ENCODE measurements at regions not wholly inside any gene's neighbourhood (a gene's known extent, or its start where the extent isn't known, plus 50 kb on each side); places are given as distances from the start of the nearest gene placed in this dataset.

GRCh38 chr2:71744781-71745180 lies 291.4 kb downstream of the DYSF start:
- DNase-seq (ENCODE audit: low spot score) = no peak
- no peak for TF ChIP-seq CTCF (IDR thresholded peaks at IDR 0.05)
- peaks cover 17% of the 10 kb centered on the region for H3K9me3 Mint-ChIP-seq (ENCODE audit: low read depth)
- H3K4me1 Mint-ChIP-seq (ENCODE audit: low read depth) = peaks cover 53% of the 10 kb centered on the region
- no peaks in the 10 kb centered on the region for H3K27me3 Mint-ChIP-seq (ENCODE audit: low read depth)
- H3K27ac Mint-ChIP-seq (ENCODE audit: unreplicated experiment) = no peak overlapping the region
- peaks cover 6% of the 10 kb centered on the region for H3K36me3 Mint-ChIP-seq (ENCODE audit: low read depth)
- H3K4me3 Mint-ChIP-seq (ENCODE audit: unreplicated experiment) = no peak overlapping the region

GRCh38 chr2:71743995-71744675 lies 290.8 kb downstream of the DYSF start:
- Mint-ChIP-seq H3K36me3 (ENCODE audit: low read depth) (peaks cover 6% of the 10 kb centered on the region), H3K27me3 (ENCODE audit: low read depth) (no peaks in the 10 kb centered on the region), H3K27ac (ENCODE audit: unreplicated experiment) (peak overlapping the region; percentile 23), H3K4me1 (ENCODE audit: low read depth) (peaks cover 47% of the 10 kb centered on the region), H3K9me3 (ENCODE audit: low read depth) (peaks cover 17% of the 10 kb centered on the region), H3K4me3 (ENCODE audit: unreplicated experiment) (no peak overlapping the region)
- TF ChIP-seq CTCF (IDR thresholded peaks at IDR 0.05) = no peak
- DNase-seq (ENCODE audit: low spot score) = no peak

- TF ChIP-seq CTCF (IDR thresholded peaks at IDR 0.05) = no peak
- H3K27me3 Mint-ChIP-seq (ENCODE audit: low read depth) = no peaks in the 10 kb centered on the region
Observed at GRCh38 chr2:71742953-71743601, 289.7 kb downstream of the DYSF start.

GRCh38 chr2:71736986-71737385 lies 283.6 kb downstream of the DYSF start:
- Mint-ChIP-seq H3K27me3 (ENCODE audit: low read depth) (no peaks in the 10 kb centered on the region), H3K27ac (ENCODE audit: unreplicated experiment) (no peak overlapping the region), H3K36me3 (ENCODE audit: low read depth) (peaks cover 6% of the 10 kb centered on the region), H3K4me3 (ENCODE audit: unreplicated experiment) (no peak overlapping the region), H3K4me1 (ENCODE audit: low read depth) (peaks cover under 1% of the 10 kb centered on the region), H3K9me3 (ENCODE audit: low read depth) (peaks cover 12% of the 10 kb centered on the region)
- DNase-seq (ENCODE audit: low spot score) = no peak
- no peak for TF ChIP-seq CTCF (IDR thresholded peaks at IDR 0.05)

More at GRCh38 chr2:71742953-71743601, 289.7 kb downstream of the DYSF start:
- peaks cover 17% of the 10 kb centered on the region for H3K9me3 Mint-ChIP-seq (ENCODE audit: low read depth)
- no peak overlapping the region for H3K4me3 Mint-ChIP-seq (ENCODE audit: unreplicated experiment)
- peaks cover 6% of the 10 kb centered on the region for H3K36me3 Mint-ChIP-seq (ENCODE audit: low read depth)
- peaks cover 36% of the 10 kb centered on the region for H3K4me1 Mint-ChIP-seq (ENCODE audit: low read depth)
- peak overlapping the region; percentile 82 for H3K27ac Mint-ChIP-seq (ENCODE audit: unreplicated experiment)
- no peak for DNase-seq (ENCODE audit: low spot score)

- no peak overlapping the region for H3K4me3 Mint-ChIP-seq (ENCODE audit: unreplicated experiment)
- H3K27ac Mint-ChIP-seq (ENCODE audit: unreplicated experiment) = no peak overlapping the region
- peaks cover 10% of the 10 kb centered on the region for H3K9me3 Mint-ChIP-seq (ENCODE audit: low read depth)
Observed at GRCh38 chr2:71736091-71736861, 282.9 kb downstream of the DYSF start.

More at GRCh38 chr2:71736091-71736861, 282.9 kb downstream of the DYSF start:
- DNase-seq (ENCODE audit: low spot score) = no peak
- Mint-ChIP-seq H3K4me1 (ENCODE audit: low read depth) (no peaks in the 10 kb centered on the region), H3K36me3 (ENCODE audit: low read depth) (peaks cover 6% of the 10 kb centered on the region), H3K27me3 (ENCODE audit: low read depth) (peaks cover 2% of the 10 kb centered on the region)
- no peak for TF ChIP-seq CTCF (IDR thresholded peaks at IDR 0.05)
